Esophagus squamous epithelium (tissue), 5 donors: ENCODE measurements at regions not wholly inside any gene's neighbourhood (a gene's known extent, or its start where the extent isn't known, plus 50 kb on each side); places are given as distances from the start of the nearest gene placed in this dataset.

Experiments
- DNase-seq: peaks from one replicate; lab custom pipeline; 2025; lab: John Stamatoyannopoulos, UW
- H3K27ac ChIP-seq, 4 donors: fragments of 200-600 bp; sonication (generic); one replicate each; pipeline ENCODE4 v1.5.1; 2016 to 2019; ENCODE audit warnings: mild to moderate bottlenecking in 1 of 4
- H3K27me3 ChIP-seq, 4 donors: fragments of 200-600 bp; sonication (generic); 1 replicate in 3 of 4; 2 replicates in 1 of 4; pipeline versions ENCODE4 v1.5.1 to v1.6.0; 2017 to 2021; ENCODE audit warnings: antibody characterized with exemption in 1 of 4
- H3K36me3 ChIP-seq, 3 donors: fragments of 200-600 bp; sonication (generic); one replicate each; pipeline ENCODE4 v1.5.1; 2016 to 2019
- H3K4me1 ChIP-seq, 3 donors: fragments of 200-600 bp; sonication (generic); one replicate each; pipeline ENCODE4 v1.5.1; 2017 to 2019
- H3K4me3 ChIP-seq, 4 donors: fragments of 200-600 bp; sonication (generic); 1 replicate in 3 of 4; 2 replicates in 1 of 4; pipeline ENCODE4 v1.5.1; 2016 to 2019; ENCODE audit warnings: mild to moderate bottlenecking in 2 of 4, moderate library complexity in 1 of 4
- H3K9me3 ChIP-seq, 3 donors: fragments of 200-600 bp; sonication (generic); one replicate each; pipeline ENCODE4 v1.5.1; 2016 to 2019
- POLR2A ChIP-seq, 4 donors: fragments of 450-650 bp; IDR thresholded peaks; one replicate each; pipeline ENCODE4 v1.6.1; 2017; ENCODE audit warnings: antibody characterized with exemption in 4 of 4, mild to moderate bottlenecking in 4 of 4, moderate library complexity in 3 of 4
- WGBS, 2 donors: methylation state at CpG; one replicate each; pipeline ENCODE4 v1.1.5; 2018; 5-methylcytosine and 5-hydroxymethylcytosine counted together
- intact Hi-C: fragments of 100-400 bp; cut with DNase I; formaldehyde crosslinking; loops from one replicate; pipeline ENCODE4 v1.15.0; 2022
- TF ChIP-seq, protein P1 (sequence below), 6 experiments: fragments of 450-650 bp in 4 of 6; fragments of 200-600 bp in 2 of 6; sonication (generic) in 2 of 6; IDR thresholded peaks; one replicate each; pipeline ENCODE4 v1.5.1; 2016 to 2019; ENCODE audit warnings: antibody characterized with exemption in 6 of 6, mild to moderate bottlenecking in 4 of 6, moderate library complexity in 4 of 6
- donor health status: DM: yes; HTN: yes; CAD: no.

DNA sequence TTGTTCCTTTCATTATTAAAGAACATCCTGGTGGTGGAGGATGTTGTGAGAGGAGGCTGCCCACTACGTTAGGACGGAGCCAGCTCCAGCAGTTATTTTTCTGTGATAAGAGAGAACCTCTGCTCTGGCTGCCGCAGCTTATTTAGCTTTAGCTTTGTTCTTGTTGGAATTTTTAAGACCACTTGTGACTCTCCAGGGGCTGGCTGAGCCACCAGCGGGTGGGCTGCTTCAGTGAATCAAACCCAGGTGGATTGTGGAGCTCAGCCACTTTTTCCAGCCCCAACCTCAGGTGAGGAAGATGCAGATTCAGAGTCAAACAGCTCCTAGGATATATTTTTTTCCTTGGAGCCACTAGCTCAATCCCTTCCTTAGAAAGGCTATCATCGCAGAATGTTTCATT, 83.1 kb upstream of the CTTNBP2NL start:
- 69 to 72% methylated on average over 5 of the region's 5 CpGs for WGBS, 2 donors
- no peak for DNase-seq
- H3K36me3 ChIP-seq = no peaks in the 10 kb centered on the region
- no peak for TF ChIP-seq POLR2A (IDR thresholded peaks at IDR 0.05)
- TF ChIP-seq, protein P1, sequence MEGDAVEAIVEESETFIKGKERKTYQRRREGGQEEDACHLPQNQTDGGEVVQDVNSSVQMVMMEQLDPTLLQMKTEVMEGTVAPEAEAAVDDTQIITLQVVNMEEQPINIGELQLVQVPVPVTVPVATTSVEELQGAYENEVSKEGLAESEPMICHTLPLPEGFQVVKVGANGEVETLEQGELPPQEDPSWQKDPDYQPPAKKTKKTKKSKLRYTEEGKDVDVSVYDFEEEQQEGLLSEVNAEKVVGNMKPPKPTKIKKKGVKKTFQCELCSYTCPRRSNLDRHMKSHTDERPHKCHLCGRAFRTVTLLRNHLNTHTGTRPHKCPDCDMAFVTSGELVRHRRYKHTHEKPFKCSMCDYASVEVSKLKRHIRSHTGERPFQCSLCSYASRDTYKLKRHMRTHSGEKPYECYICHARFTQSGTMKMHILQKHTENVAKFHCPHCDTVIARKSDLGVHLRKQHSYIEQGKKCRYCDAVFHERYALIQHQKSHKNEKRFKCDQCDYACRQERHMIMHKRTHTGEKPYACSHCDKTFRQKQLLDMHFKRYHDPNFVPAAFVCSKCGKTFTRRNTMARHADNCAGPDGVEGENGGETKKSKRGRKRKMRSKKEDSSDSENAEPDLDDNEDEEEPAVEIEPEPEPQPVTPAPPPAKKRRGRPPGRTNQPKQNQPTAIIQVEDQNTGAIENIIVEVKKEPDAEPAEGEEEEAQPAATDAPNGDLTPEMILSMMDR (IDR thresholded peaks at IDR 0.05) = no peak
- peaks cover 2 to 19% (median 3%) of the 10 kb centered on the region in 3 donors for H3K4me1 ChIP-seq
- H3K27me3 ChIP-seq = peaks cover 0 to 7% (median 0%) of the 10 kb centered on the region in 4 donors
- no peaks in the 10 kb centered on the region for H3K9me3 ChIP-seq
- H3K4me3 ChIP-seq = no peak overlapping the region
- intact Hi-C loops = no loop called here
- H3K27ac ChIP-seq = no peak overlapping the region

DNA sequence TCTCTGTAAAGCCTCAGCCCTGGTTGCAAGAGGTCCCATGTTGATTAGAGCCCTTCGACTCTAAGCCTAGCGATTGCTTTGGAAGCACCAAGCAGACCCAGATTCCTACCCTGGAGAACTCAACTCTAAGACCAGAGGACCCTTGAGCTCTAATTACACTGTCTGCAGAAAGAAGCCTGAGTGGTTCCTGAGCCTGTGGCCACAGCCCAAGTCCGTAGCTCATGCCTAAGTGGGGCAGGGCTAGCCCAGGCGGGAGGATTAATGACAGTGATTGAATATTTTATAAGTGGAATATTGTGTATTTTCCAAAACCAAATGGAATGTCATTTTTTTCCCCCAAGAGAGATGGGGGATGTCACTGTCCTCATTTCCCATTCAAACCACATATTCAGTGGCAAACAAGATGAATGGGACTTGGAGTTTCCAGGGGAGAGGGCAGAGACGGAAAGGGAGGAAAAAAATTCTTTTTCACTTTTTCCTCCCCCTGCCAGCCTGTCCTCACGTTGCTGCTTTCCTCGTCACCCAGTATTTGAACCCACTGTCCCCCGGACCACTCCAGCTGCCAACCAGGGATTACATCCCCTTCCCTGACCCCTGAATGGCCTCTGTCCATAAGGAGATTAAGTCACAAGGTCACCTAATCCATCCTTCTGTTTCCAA, 79.6 kb upstream of the CTTNBP2NL start:
- H3K27ac ChIP-seq = peak overlapping the region in 3 of 4 donors; percentile 51 to 79 (median 78)

DNA sequence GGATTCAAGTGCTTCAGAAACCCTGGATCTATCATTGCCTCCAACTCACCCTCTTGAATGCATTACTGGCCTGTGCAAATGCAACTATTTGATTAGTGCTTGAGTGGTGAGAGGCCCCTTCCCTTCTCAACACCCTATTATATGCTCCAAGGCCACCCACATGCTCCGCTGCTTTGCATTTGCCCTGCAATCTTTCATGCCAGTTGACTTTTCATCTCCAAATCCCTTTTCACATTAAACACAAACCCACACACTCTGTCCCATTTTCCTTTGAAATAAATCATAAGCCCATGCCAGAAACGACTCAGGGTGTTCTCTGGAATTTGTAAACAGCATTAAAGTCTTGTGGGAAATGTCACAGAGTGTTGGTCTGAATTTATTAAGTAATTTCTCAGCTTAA, 78.9 kb upstream of the CTTNBP2NL start:
- H3K27ac ChIP-seq = peak overlapping the region; percentile 39 to 79 (median 64)
- no peaks in the 10 kb centered on the region for H3K36me3 ChIP-seq
- peaks cover 11 to 46% (median 22%) of the 10 kb centered on the region in 3 donors for H3K4me1 ChIP-seq
- H3K4me3 ChIP-seq = no peak overlapping the region
- WGBS, 2 donors = 28 to 46% methylated on average over 2 of the region's 2 CpGs
- no peak for DNase-seq
- H3K9me3 ChIP-seq = no peaks in the 10 kb centered on the region
- H3K27me3 ChIP-seq = no peaks in the 10 kb centered on the region
- TF ChIP-seq, protein P1 (IDR thresholded peaks at IDR 0.05) = no peak
- intact Hi-C loops = no loop called here

More for the DNA sequence above, 79.6 kb upstream of the CTTNBP2NL start:
- Histone ChIP-seq H3K4me3 (no peak overlapping the region), H3K9me3 (no peaks in the 10 kb centered on the region), H3K4me1 (peaks cover 11 to 46% (median 22%) of the 10 kb centered on the region in 3 donors), H3K27me3 (no peaks in the 10 kb centered on the region), H3K36me3 (no peaks in the 10 kb centered on the region)
- WGBS, 2 donors = 50 to 76% methylated on average over 8 of the region's 8 CpGs
- no peak for TF ChIP-seq POLR2A (IDR thresholded peaks at IDR 0.05)
- TF ChIP-seq, protein P1 (IDR thresholded peaks at IDR 0.05) = no peak
- intact Hi-C loops = no loop called here
- no peak for DNase-seq

DNA sequence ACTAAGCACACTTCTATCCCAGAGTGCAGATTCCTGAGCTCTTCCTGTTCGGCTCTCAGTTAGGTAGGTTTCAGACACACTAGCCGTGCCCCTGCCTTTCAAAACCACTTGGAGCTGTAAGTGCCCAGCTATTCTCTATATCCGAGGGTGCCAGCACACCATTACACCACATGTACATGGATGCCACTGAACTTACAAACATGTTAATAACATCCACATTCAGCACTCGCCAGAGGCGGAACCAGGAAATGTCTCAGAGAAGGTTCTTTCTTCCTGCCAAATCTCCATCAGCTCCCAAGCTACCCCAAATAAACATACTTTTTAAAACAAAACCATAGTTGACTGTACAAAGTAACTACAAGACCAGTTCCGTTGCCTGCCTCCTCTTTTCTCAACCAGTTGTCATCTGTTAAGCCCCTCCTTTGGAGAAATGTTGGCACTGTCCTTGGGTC, 78.4 kb upstream of the CTTNBP2NL start:
- TF ChIP-seq POLR2A (IDR thresholded peaks at IDR 0.05) = no peak
- TF ChIP-seq, protein P1 (IDR thresholded peaks at IDR 0.05) = no peak
- H3K36me3 ChIP-seq = no peaks in the 10 kb centered on the region
- peaks cover 11 to 46% (median 22%) of the 10 kb centered on the region in 3 donors for H3K4me1 ChIP-seq
- intact Hi-C loops = no loop called here
- no peaks in the 10 kb centered on the region for H3K27me3 ChIP-seq
- H3K27ac ChIP-seq = peak overlapping the region; percentile 39 to 79 (median 64)
- H3K9me3 ChIP-seq = no peaks in the 10 kb centered on the region
- H3K4me3 ChIP-seq = peak overlapping the region in 1 of 4 donors; percentile 13
- no peak for DNase-seq
- WGBS, 2 donors = 53 to 56% methylated on average over 6 of the region's 6 CpGs

DNA sequence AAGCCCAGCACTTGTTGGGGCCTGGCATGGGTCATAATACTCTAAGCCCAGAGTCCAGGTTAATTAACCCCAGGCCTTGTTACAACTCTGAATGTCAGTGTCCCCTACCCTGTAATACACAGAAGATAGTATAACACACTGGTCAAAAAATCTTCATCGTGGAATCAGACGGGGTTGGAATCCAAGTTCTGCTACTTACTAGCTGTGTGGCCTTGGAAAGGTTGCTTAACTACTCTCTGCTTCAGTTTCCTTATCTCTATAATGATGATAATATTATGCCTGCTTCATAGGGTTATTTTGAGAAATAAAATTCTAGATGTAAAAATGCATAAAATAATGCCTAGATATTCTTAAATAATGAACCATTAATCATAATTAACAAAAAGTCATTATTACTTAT, 77.8 kb upstream of the CTTNBP2NL start:
- DNase-seq = no peak
- H3K36me3 ChIP-seq = no peaks in the 10 kb centered on the region
- no peak for TF ChIP-seq POLR2A (IDR thresholded peaks at IDR 0.05)
- TF ChIP-seq, protein P1 (IDR thresholded peaks at IDR 0.05) = no peak
- 70 to 79% methylated on average over 2 of the region's 2 CpGs for WGBS, 2 donors
- H3K27me3 ChIP-seq = no peaks in the 10 kb centered on the region
- H3K9me3 ChIP-seq = no peaks in the 10 kb centered on the region
- no peak overlapping the region for H3K4me3 ChIP-seq
- intact Hi-C loops = no loop called here
- H3K27ac ChIP-seq = peak overlapping the region; percentile 39 to 79 (median 64)
- peaks cover 11 to 46% (median 22%) of the 10 kb centered on the region in 3 donors for H3K4me1 ChIP-seq
